Left renal pelvis (tissue), 4 donors: ENCODE measurements at regions not wholly inside any gene's neighbourhood (a gene's known extent, or its start where the extent isn't known, plus 50 kb on each side); places are given as distances from the start of the nearest gene placed in this dataset.
"Not testable (repeated sequence)": the region's sequence is repeated elsewhere in the genome, so short reads cannot be mapped to it uniquely, and the experiment has no call there.

ENCODE experiments used
- DNase-seq, 4 donors: peaks; one replicate each; pipeline ENCODE4 v3.0.0-alpha.2; 2013; ENCODE audit warnings: low read depth in 4 of 4, low spot score in 3 of 4

DNA sequence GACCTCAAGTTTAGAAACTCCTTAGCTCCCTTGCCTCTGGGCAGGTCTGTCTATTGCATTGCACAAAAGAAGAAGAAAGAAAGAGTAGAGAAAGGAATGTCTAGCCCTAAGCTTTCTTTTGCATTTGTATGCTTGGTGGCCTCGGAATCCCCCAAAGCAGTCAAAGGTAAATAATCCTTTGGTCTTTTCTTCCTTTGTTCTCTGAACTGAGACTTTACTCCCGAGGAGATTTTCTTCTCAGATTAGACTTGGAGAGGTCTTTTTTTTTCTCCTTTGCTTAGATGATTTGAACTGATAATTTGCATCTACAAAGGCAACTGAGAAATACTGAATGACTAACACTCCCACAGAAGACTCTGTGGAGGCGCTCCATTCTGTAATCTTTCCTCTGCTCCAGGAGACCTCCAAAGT, 93.2 kb downstream of the AKR1D1 start:
- no peak for DNase-seq

DNA sequence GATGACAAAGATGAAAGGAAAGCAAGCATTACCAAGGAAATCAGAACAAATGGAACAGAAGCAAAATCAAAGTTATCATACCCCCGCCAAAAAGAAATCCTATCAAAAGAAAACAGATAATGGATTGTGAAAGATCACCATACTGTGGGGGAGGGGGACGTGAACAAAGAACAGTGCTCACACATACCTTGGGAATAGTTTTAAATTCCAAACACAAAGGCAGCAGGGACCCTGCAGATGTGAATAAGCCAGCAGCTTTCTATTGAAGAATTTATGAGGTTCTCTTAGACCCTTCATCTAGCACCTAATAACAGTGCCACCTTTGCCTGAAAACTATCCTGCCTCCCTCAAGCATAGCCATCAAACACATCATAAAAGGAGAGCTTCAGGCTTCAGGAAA, 94.0 kb downstream of the AKR1D1 start:
- DNase-seq: no peak

DNA sequence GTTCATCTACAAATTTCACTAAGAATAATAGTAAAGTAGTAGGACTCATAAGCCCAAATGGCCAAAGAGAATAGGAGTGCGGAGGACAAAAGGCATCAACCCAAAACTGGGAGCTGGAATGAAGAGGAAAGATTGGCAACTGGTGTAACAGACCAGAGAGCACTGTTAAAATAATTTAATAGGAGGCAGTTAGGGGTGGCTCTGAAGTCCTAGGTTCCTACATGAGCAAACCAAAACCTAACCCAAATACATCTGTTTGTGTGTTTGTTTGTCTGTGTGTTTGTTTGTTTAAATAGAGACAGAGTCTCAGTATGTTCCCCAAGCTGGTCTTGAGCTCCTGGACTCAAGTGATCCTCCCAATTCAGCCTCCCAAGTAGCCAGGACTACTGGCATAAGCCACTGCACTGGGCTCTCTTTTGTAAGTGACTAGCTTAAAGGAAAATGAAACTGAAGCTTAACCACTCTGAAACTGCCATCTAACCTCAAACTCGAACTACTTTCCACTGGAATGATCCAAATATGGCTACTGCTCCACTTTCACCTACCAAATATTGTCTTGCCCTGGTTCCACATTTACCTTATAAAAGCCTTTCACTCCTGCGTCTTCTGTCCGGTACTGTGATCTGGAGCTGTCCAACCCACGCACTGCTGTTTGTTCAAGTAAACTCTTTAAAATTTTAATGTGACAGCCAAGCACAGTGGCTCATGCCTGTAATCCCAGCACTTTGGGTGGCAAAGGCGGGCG, 94.9 kb downstream of the AKR1D1 start:
- DNase-seq: no peak

DNA sequence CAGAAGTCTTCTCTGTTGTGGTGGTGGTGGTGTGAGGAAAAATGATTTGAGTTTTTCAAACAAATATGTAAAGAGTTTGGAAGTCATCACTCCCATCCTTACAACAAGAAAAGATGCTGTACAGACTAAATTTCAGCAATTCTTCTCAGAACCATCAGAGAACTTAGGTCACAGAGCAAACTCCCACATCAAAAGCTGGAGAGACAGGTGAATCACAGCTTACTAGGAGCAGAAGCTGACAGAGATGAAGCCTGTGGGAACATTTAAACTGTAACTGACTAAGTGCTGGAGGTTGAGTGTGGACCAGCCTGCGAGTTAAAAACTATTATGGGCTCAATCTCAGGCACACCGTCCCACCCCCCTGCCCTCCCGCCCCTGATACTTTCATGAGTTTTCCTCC, 97.3 kb downstream of the AKR1D1 start:
- no peak for DNase-seq

DNA sequence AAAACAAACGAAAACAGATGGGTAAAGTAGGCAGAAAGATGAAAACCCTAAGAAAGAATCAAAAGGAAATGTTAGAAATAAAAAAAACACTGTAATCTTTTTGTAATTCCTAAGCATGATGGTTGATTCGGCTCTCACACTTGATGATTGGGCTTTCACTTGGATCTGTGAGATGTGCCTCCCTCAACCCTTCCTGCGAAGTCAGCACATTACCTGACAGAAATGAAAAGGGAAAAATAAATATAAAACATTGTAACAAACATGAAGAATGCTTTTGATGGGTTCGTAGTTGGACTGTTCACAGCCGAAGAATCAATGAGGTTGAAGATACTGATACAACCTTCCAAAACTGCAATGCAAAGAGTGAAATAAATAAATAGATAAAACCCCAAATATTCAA, 99.8 kb downstream of the AKR1D1 start:
- DNase-seq: no peak

DNA sequence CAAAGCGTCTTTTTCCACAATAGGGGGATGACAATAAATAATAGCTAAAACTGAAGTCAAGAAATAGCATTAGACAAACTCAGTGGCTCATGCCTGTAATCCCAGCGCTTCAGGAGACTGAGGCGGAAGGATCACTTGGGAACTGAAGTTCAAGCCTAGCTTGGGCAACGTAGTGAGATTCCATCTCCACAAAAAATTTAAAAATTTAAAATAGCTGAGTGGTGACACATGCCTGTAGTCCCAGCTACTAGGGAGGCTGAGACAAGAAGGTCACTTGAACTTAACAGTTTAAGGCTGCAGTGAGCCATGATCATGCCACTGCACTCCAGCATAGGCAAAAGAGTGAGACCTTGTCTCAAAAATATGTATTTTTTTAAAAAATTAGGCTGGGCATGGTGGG, 107.9 kb downstream of the AKR1D1 start:
- no peak for DNase-seq

DNA sequence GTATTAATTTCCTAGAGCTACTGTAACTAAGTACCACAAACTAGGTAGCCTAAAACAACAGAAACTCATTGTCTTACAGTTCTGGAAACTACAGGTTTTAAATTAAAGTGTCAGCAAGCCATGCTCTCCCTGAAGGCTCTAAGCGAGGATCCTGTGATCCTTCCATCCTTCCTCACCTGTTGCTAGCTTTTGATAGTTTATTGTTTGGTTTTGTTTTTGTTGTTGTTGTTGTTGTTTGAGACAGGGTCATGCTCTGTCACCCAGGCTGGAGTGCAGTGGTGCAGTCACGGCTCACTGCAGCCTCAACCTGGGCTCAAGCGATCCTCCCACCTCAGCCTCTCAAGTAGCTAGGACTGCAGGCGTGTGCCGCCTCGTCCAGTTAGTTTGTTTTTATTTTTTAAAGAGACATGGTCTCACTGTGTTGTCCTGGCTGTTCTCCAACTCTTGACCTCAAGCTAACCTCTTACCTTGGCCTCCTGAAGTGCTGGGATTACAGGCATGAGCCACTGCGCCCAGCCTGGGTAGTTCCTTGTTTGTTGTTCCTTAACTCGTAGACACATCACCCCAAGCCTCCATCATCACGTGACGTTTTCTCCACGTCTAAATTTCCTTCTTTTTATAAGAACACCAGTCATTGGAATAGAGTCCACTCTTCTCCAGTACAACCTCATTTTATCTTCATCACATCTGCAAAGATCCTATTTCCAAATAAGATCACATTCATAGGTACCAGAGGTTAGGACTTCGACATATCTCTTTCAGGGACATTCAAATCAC, 109.1 kb downstream of the AKR1D1 start:
- no peak for DNase-seq

DNA sequence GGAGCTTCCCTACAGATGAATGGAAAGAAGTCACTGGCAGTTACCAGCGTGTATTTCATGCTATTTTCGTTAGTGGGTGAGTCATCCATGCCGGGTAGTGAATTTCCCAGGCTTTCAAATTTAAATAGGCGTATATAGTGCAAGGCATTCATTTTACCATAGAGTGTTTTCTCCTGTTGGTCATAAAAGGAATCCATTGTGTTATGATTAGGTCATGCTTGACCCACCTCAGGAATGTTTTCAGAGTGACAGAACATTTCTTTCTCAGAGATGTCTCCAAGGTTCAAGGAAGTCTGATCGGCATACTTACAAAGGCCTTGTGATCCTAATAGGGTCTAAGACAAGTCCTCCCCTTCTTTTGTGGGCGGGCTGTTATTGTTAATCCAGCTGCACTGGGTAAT, 110.7 kb downstream of the AKR1D1 start:
- DNase-seq: no peak

DNA sequence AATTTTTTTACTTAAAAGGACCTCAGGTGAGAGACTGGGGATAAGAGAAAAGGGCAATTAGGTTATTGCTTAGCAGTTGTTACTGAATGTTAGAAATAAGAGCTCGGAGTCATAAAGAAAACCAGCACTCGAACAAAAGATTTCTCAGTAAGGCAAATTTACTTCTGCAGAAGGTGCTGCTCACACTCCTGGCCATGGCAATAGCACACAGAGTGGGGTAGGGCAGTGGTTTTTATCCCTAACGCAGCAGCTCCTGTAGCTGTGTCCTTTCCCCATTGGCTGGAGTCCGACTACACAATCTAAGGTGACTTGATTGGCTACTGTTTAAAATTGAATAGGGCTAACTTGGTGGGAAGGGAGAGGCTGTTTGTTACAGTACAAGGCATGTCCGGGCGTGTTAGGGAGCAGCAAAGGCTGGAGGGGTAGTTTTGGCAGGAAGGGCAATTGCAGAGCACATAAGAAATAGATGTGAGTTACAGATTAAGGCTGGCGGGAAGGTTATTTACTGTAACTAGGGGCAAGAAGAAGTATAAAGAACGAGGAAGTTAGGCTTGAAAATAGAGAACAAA, 112.1 kb downstream of the AKR1D1 start:
- no peak for DNase-seq

DNA sequence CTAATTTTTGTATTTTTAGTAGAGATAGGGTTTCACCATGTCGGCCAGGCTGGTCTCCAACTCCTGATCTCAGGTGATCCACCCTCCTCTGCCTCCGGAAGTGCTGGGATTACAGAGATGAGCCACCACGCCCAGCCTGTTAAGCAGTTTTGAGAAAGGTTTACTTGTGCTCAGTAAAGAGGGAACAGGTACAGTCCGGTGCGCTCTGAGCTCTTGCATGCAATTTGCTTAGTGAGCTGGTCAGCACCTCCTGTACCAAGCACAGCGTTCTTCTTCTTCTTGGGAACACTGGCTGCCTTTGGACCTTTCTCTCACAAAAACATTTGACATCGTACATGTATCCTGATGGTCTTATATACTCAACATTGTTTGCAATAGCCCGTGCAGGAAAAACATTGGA, 118.3 kb downstream of the AKR1D1 start:
- DNase-seq: no peak

DNA sequence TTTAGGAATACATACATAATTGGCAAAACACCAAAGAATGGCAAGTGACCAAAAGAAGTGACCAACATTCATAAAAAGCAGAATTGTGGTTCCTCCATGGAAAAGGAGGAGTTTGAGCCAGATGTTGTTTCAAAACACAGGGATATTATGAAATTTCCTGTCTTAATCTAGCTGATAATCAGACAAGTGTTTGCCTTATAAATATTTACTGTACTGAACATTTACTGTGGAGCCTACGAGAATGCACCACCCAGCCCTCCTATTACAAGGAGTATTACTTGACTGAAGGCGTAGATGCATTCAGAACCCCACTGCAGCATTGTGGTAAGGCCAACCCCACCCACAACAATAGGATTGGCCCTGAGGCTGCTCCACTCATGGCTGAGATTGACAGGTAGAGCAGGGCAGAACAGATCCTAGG, 118.9 kb downstream of the AKR1D1 start:
- DNase-seq: no peak

DNA sequence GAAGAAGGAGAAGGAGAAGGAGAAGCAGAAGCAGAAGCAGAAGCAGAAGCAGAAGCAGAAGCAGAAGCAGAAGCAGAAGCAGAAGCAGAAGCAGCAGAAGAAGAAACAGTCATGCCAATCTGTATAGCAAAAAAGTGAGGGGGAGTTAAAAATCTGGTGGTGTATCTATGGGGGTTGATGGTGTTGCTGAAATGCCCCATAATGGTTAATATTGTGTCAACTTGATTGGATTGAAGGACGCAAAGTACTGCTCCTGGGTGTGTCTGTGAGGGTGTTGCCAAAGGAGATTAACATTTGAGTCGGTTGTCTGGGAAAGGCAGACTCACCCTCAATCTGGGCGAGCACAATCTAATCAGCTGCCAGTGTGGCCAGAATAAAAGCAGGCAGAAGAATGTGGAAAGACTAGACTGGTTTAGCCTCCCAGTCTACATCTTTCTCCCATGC, 120.3 kb downstream of the AKR1D1 start:
- DNase-seq: not testable (repeated sequence)

DNA sequence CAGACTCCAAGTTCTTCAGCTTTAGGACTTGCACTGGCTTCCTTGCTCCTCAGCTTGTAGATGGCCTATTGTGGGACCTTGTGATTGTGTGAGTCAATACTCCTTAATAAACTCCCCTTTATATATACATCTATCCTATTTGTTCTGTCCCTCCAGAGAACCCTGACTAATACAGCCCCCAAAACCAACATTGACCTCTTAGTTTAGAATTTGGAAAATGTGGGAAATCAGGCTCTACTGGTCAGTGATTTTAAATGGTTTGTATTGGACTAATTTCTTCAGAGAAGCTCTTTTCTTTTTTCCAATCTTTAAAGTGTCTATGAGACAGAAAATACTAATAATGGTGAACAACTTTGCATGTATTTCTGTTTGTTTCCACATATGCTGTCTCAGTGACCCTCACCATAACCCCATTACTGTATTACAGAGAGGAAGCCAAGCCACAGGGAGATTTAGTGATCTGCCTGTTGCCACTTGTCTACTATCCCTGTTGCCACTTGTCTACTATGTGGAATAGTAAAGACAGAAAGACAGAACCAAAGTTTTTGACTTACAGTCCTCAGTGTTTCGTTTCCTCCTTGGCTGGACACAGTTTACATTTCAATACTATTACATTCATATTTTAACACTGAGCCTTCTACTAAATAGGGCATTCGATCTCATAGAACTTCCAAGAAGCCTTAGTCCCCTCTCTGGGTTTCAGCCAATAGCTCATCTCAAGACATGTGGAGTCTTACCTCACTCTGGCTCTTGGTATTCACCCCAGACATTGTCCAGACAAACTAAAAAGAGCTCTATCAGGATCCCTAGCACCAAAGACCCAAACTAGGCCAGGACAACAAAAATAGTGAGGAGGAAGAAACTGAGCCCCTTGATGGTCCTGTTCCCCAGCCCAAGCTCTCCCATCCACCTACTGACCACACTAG, 121.0 kb downstream of the AKR1D1 start:
- no peak for DNase-seq

DNA sequence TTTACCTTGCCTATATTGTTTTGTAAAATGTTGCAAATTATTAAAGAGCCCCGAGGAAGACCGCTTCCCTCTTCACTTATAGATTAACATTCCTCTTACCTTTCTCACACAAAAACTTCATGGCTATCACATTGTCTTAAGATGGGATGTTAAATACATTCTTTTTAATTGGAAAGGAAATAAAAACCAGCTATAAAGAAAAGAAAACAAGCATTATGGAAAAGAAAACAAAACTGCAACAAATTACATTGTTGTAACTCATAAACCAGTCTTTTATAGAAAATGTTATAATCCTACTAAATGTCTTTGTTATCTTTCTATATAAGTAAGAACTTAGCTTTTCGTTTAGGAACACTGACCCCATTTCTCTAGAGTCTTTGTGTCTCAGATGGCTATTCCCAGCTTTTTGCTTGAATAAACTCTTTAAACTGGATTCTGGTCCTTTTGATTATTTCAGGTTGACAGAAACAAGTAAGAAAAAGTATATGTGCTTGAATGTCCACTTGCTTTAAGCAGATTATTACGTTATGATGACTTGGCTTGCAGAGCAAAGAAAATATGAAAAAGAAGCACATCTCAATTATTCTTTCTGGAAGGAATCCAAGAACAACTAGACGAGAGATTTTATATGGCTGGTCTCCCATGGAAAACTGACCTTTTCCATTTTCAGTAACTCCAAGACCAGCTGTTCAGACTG, 128.2 kb downstream of the AKR1D1 start:
- no peak for DNase-seq

DNA sequence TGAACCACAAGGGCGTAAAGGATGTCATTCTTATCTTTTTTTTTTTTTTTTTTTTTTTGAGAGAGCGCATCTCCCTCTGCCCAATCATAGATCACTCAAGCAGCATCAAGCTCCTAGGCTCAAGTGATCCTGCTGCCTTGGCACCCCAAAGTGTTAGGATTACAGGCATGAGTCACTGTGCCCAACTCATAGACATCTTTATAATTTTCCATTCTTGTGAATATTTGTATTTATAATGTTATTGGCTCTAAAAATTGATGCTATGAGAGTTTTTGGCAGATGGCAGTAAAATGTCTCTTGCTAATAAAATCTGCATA, 128.7 kb downstream of the AKR1D1 start:
- DNase-seq: no peak

DNA sequence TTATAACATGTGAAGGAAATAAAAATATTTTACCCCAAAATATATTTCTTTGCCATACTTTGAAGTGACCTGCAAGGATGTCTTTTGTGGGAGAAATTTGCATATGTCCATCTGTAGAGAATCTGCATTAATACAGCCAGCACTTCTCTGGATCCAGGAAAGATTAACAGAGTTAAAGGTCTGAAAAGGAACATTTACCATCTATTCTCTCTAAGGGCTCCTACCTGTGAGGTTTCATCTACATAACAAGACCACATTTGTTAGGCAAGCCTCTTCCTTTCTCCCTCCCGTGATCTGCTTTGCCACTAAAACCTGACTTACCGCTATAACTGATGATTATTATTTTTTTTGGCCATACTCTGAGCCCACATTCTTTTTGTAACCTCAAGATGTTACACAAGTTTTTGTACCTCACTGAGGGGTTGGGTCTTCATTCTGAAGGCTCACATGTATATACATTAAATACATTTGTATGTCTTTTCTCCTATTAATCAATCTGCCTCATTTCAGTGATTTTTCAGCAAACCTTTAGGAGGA, 129.4 kb downstream of the AKR1D1 start:
- DNase-seq: no peak

DNA sequence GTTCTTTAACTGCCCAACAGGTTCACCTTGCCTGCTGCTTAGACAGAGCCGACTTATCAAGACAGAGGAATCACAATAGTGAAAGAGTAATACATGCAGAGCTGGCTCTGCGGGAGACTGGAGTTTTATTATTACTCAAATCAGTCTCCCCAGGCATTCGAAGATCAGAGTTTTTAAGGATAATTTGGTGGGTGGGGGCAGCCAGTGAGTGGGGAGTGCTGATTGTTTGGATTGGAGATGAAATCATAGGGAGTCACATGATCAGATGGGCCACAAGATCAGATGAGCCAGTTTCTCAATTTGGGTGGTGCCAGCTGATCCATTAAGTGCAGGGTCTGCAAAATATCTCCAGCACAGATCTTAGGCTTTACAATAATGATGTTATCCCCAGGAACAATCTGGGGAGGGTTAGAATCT, 131.3 kb downstream of the AKR1D1 start:
- no peak for DNase-seq

DNA sequence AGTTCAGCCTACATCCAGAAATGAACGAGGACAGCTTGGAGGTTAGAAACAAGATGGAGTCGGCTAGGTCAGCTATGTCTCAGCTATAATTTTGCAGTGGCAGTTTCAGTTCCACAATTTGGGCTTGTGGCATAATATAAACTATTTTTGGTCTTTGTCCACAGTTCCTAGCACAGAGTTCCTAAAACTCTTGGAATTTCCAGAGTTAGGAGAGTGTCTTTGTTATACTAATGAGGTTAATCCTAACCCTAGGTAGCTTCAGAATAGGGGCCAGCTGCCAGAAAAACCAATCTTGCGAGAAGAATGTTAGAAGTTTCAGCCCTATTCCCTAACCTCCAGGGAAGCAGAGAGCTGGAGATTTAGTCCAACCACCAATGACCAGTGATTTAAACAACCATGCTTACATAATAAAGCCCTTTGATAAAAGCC, 131.9 kb downstream of the AKR1D1 start:
- DNase-seq: no peak

DNA sequence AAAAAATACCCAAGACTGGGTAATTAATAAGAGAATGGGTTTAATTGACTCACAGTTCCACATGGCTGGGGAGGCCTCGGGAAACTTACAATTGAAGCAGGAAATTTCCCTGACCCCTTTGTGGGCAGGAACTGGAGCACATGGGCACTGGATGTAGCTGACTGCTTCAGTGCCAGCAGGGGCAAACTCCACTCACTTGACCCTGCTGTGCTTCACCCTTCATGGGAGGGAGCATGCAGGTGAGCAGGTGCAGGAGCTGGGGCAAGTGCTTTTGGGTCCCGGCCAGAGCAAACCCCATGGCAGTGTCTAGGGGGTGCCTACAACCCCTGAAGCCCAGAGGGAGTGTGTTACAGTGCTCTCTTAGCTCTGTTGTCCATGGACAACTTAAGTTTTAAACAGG, 132.6 kb downstream of the AKR1D1 start:
- no peak for DNase-seq

DNA sequence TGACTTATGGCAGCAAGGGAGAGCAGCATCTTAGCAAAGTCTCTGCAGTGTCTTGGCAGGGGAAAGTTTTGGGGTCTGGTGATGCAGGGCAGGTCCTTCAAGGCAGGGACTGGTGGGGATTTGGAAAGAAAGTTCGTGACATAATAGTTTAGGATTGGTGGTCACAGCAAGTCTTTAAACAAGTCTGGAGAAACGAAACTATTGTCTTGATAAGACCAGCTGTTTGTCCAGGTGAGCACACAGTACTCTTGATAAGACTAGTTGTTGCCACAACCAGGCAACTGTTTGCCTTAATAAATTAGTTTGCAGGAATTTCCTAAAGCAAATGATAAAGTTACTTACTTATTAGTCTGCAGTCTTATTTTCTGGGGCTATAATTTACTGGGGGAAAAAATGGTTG, 136.1 kb downstream of the AKR1D1 start:
- DNase-seq: no peak
